SK-N-SH (cell line): ENCODE measurements at regions not wholly inside any gene's neighbourhood (a gene's known extent, or its start where the extent isn't known, plus 50 kb on each side); places are given as distances from the start of the nearest gene placed in this dataset.

Experiments used
- CTCF ChIA-PET: fragments of 300-600, 350-600 bp; formaldehyde crosslinking; extraction: SDS; loops from one replicate; lab custom pipeline; 2021; lab: Yijun Ruan, JAX
- POLR2A ChIA-PET: fragments of 350-600 bp; sonication (Branson Sonifier 250); formaldehyde crosslinking; extraction: SDS; loops from one replicate; lab custom pipeline; 2020; ENCODE audit warnings: antibody characterized with exemption, inconsistent platforms; lab: Yijun Ruan, JAX
- DNase-seq: peaks from one replicate; pipeline ENCODE4 v3.0.0; 2012
- H2AFZ ChIP-seq: fragments of 200-600 bp; sonication (generic); 2 replicates; pipeline ENCODE4 v1.8.1; 2016; ENCODE audit warnings: antibody characterized with exemption, mild to moderate bottlenecking, low read depth
- H3F3A ChIP-seq: fragments of 200-600 bp; sonication (generic); replicated peaks from 2 replicates; pipeline ENCODE3; 2016; ENCODE audit warnings: antibody characterized with exemption, mild to moderate bottlenecking; ENCODE audit not compliant: insufficient read depth
- H3K27ac ChIP-seq, 2 experiments: fragments of 200-500 bp in 1 of 2; fragments of 200-600 bp in 1 of 2; sonication (Bioruptor generic) in 1 of 2; sonication (generic), shearing (Covaris generic) in 1 of 2; 2 replicates each; pipeline versions ENCODE4 v1.5.1 to v1.6.1; 2014 to 2016; ENCODE audit warnings: low read depth in 2 of 2, inconsistent platforms in 1 of 2, low read length in 1 of 2, mild to moderate bottlenecking in 1 of 2, mixed read lengths in 1 of 2
- H3K27me3 ChIP-seq: fragments of 200-600 bp; sonication (generic), shearing (Covaris generic); 2 replicates; pipeline ENCODE4 v1.6.1; 2016; ENCODE audit warnings: mixed run types; ENCODE audit not compliant: insufficient read depth
- H3K36me3 ChIP-seq, 2 experiments: fragments of 200-500 bp in 1 of 2; fragments of 200-600 bp in 1 of 2; sonication (Bioruptor generic) in 1 of 2; sonication (generic) in 1 of 2; replicated peaks in 1 of 2; 2 replicates each; pipeline versions ENCODE3 to v1.5.1; 2014 to 2016; ENCODE audit warnings: low read length in 1 of 2, mild to moderate bottlenecking in 1 of 2; ENCODE audit not compliant: insufficient read depth in 2 of 2, control insufficient read depth in 1 of 2
- H3K4me1 ChIP-seq, 2 experiments: fragments of 200-500 bp in 1 of 2; fragments of 200-600 bp in 1 of 2; sonication (Bioruptor generic) in 1 of 2; sonication (generic), shearing (Covaris generic) in 1 of 2; 2 replicates each; pipeline versions ENCODE4 v1.5.1 to v1.6.1; 2014 to 2016; ENCODE audit warnings: low read depth in 1 of 2, low read length in 1 of 2, mixed run types in 1 of 2; ENCODE audit not compliant: insufficient read depth in 2 of 2, control insufficient read depth in 1 of 2
- H3K4me2 ChIP-seq: fragments of 200-600 bp; sonication (generic), shearing (Covaris generic); 2 replicates; pipeline ENCODE4 v1.6.1; 2017; ENCODE audit warnings: mixed run types
- H3K4me3 ChIP-seq, 2 experiments: fragments of 200-500 bp in 1 of 2; fragments of 200-600 bp in 1 of 2; sonication (Bioruptor generic) in 1 of 2; sonication (generic), shearing (Covaris generic) in 1 of 2; 2 replicates each; pipeline versions ENCODE4 v1.5.1 to v1.8.1; 2014 to 2016; ENCODE audit warnings: low read depth in 2 of 2, inconsistent platforms in 1 of 2, low read length in 1 of 2, mild to moderate bottlenecking in 1 of 2, mixed read lengths in 1 of 2, moderate library complexity in 1 of 2
- H3K79me2 ChIP-seq: fragments of 200-600 bp; sonication (generic); 2 replicates; pipeline ENCODE4 v1.8.1; 2017; ENCODE audit warnings: mild to moderate bottlenecking; ENCODE audit not compliant: insufficient read depth
- H3K9ac ChIP-seq: fragments of 200-600 bp; sonication (generic); 2 replicates; pipeline ENCODE4 v1.6.1; 2017; ENCODE audit warnings: mixed run types
- H3K9me2 ChIP-seq: fragments of 200-600 bp; sonication (generic); 2 replicates; pipeline ENCODE4 v1.6.1; 2017; ENCODE audit warnings: mixed run types
- H3K9me3 ChIP-seq: fragments of 200-600 bp; sonication (generic); 2 replicates; pipeline ENCODE4 v1.6.1; 2017; ENCODE audit warnings: mixed run types, mild to moderate bottlenecking, moderate library complexity
- H4K20me1 ChIP-seq: fragments of 200-600 bp; sonication (generic); 2 replicates; pipeline ENCODE4 v1.6.1; 2017; ENCODE audit warnings: mild to moderate bottlenecking, mixed run types; ENCODE audit not compliant: insufficient read depth
- CHD2 ChIP-seq: fragments of 150-350 bp; IDR thresholded peaks from 2 replicates; pipeline ENCODE4 v1.6.1; 2018; ENCODE audit warnings: low read length; ENCODE audit not compliant: partially characterized antibody
- EP300 ChIP-seq, 2 experiments: IDR thresholded peaks; 2 replicates each; pipeline versions ENCODE4 v1.4.0 to v1.6.1; 2012; ENCODE audit warnings: borderline replicate concordance in 1 of 2, low read depth in 1 of 2, low read length in 1 of 2
- GABPA ChIP-seq: IDR thresholded peaks from 2 replicates; pipeline ENCODE4 v1.4.0; 2012; ENCODE audit warnings: low read depth, mild to moderate bottlenecking
- GATA2 ChIP-seq: sonication (generic); formaldehyde crosslinking; IDR thresholded peaks from 2 replicates; pipeline ENCODE4 v1.5.0; 2020; ENCODE audit warnings: mild to moderate bottlenecking, missing genetic modification reagents
- MXI1 ChIP-seq: IDR thresholded peaks from 2 replicates; pipeline ENCODE4 v1.6.1; 2012; ENCODE audit warnings: mild to moderate bottlenecking, low read depth, low read length, improper control_type of control experiment
- NFIC ChIP-seq: IDR thresholded peaks from 2 replicates; pipeline ENCODE4 v1.4.0; 2012; ENCODE audit warnings: borderline replicate concordance
- POLR2AphosphoS5 ChIP-seq: IDR thresholded peaks from 2 replicates; pipeline ENCODE4 v1.6.1; 2012; ENCODE audit warnings: low read depth, low read length
- RAD21 ChIP-seq: IDR thresholded peaks from 2 replicates; pipeline ENCODE4 v1.6.1; 2012; ENCODE audit warnings: mild to moderate bottlenecking, low read length
- RCOR1 ChIP-seq: fragments of 150-350 bp; IDR thresholded peaks from 2 replicates; pipeline ENCODE4 v1.6.1; 2017; ENCODE audit warnings: antibody characterized with exemption, low read length
- REST ChIP-seq: IDR thresholded peaks from 2 replicates; pipeline ENCODE4 v1.6.1; 2012; ENCODE audit warnings: mild to moderate bottlenecking, low read depth, low read length, moderate library complexity
- SMC3 ChIP-seq: IDR thresholded peaks from 2 replicates; pipeline ENCODE4 v1.6.1; 2012; ENCODE audit warnings: low read depth, low read length, improper control_type of control experiment
- TCF12 ChIP-seq: IDR thresholded peaks from 2 replicates; pipeline ENCODE4 v1.4.0; 2012
- USF2 ChIP-seq: fragments of 150-350 bp; IDR thresholded peaks from 2 replicates; pipeline ENCODE4 v1.6.1; 2017; ENCODE audit warnings: antibody characterized with exemption, low read length, low read depth, borderline replicate concordance
- YY1 ChIP-seq: IDR thresholded peaks from 2 replicates; pipeline ENCODE4 v1.4.0; 2012; ENCODE audit warnings: low read depth, mild to moderate bottlenecking
- whole genome bisulfite sequencing: methylation state at CpG from one replicate; pipeline ENCODE4 v1.1.6; 2017; ENCODE audit warnings: low lambda C conversion rate; 5-methylcytosine and 5-hydroxymethylcytosine counted together
- TF ChIP-seq, protein P1 (sequence below): IDR thresholded peaks from 2 replicates; pipeline ENCODE4 v1.4.0; 2012; ENCODE audit warnings: low read depth
- TF ChIP-seq, protein P2 (sequence below): fragments of 200-600 bp; sonication (generic); IDR thresholded peaks from 2 replicates; pipeline ENCODE4 v1.6.1; 2017; ENCODE audit warnings: antibody characterized with exemption, mild to moderate bottlenecking, moderate library complexity
- TF ChIP-seq, protein P3 (sequence below): IDR thresholded peaks from 2 replicates; pipeline ENCODE4; 2012
- TF ChIP-seq, protein P4 (sequence below): IDR thresholded peaks from 2 replicates; pipeline ENCODE4 v1.4.0; 2012; ENCODE audit warnings: low read depth, borderline replicate concordance
- TF ChIP-seq, protein P5 (sequence below): fragments of 150-350 bp; IDR thresholded peaks from 2 replicates; pipeline ENCODE4 v1.6.1; 2016; ENCODE audit warnings: mild to moderate bottlenecking, low read depth, low read length

- H3K9me2 ChIP-seq, result no peaks in the 10 kb centered on the region
- H3K27me3 ChIP-seq, result no peaks in the 10 kb centered on the region
- WGBS, result 69% methylated on average over 3 of the region's 3 CpGs
- no peak overlapping the region for H3K4me2 ChIP-seq
- no peak for DNase-seq
- H3F3A ChIP-seq, result peaks cover 20% of the 10 kb centered on the region
- no peaks in the 10 kb centered on the region for H3K36me3 ChIP-seq
- H3K4me3 ChIP-seq, result no peak overlapping the region
- no peak overlapping the region; the same call in 1 of the 2 replicates for H2AFZ ChIP-seq
- H3K4me1 ChIP-seq, result peaks cover 0 to 15% of the 10 kb centered on the region in 2 experiments; a peak in 1 of 4 replicates
- no peak overlapping the region for H3K9ac ChIP-seq
- H3K9me3 ChIP-seq, result no peaks in the 10 kb centered on the region
- H4K20me1 ChIP-seq, result no peaks in the 10 kb centered on the region
- no peak overlapping the region for H3K27ac ChIP-seq
- ChIA-PET POLR2A (no interaction called here), CTCF (interaction anchor here (1.1 kb wide), 1 partner anchor 577 kb away, joined by 3 read pairs; no protein-coding TSS in a partner anchor)
- TF ChIP-seq, protein P1, sequence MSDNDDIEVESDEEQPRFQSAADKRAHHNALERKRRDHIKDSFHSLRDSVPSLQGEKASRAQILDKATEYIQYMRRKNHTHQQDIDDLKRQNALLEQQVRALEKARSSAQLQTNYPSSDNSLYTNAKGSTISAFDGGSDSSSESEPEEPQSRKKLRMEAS, result no peak
- TF ChIP-seq POLR2AphosphoS5, result no peak
- TF ChIP-seq EP300 (IDR thresholded peaks at IDR 0.05; ENCODE audit: borderline replicate concordance in 1 of 2, low read depth in 1 of 2, low read length in 1 of 2), result no peak
- no peak for TF ChIP-seq SMC3
- no peak for TF ChIP-seq YY1
- no peak for TF ChIP-seq RAD21
- TF ChIP-seq, protein P2, sequence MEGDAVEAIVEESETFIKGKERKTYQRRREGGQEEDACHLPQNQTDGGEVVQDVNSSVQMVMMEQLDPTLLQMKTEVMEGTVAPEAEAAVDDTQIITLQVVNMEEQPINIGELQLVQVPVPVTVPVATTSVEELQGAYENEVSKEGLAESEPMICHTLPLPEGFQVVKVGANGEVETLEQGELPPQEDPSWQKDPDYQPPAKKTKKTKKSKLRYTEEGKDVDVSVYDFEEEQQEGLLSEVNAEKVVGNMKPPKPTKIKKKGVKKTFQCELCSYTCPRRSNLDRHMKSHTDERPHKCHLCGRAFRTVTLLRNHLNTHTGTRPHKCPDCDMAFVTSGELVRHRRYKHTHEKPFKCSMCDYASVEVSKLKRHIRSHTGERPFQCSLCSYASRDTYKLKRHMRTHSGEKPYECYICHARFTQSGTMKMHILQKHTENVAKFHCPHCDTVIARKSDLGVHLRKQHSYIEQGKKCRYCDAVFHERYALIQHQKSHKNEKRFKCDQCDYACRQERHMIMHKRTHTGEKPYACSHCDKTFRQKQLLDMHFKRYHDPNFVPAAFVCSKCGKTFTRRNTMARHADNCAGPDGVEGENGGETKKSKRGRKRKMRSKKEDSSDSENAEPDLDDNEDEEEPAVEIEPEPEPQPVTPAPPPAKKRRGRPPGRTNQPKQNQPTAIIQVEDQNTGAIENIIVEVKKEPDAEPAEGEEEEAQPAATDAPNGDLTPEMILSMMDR, result no peak
- TF ChIP-seq USF2, result no peak
- no peak for TF ChIP-seq MXI1
- TF ChIP-seq TCF12, result no peak
- TF ChIP-seq GABPA, result no peak
- TF ChIP-seq, protein P3, sequence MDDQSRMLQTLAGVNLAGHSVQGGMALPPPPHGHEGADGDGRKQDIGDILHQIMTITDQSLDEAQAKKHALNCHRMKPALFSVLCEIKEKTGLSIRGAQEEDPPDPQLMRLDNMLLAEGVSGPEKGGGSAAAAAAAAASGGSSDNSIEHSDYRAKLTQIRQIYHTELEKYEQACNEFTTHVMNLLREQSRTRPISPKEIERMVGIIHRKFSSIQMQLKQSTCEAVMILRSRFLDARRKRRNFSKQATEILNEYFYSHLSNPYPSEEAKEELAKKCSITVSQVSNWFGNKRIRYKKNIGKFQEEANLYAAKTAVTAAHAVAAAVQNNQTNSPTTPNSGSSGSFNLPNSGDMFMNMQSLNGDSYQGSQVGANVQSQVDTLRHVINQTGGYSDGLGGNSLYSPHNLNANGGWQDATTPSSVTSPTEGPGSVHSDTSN, result no peak
- no peak for TF ChIP-seq REST
- TF ChIP-seq, protein P4, sequence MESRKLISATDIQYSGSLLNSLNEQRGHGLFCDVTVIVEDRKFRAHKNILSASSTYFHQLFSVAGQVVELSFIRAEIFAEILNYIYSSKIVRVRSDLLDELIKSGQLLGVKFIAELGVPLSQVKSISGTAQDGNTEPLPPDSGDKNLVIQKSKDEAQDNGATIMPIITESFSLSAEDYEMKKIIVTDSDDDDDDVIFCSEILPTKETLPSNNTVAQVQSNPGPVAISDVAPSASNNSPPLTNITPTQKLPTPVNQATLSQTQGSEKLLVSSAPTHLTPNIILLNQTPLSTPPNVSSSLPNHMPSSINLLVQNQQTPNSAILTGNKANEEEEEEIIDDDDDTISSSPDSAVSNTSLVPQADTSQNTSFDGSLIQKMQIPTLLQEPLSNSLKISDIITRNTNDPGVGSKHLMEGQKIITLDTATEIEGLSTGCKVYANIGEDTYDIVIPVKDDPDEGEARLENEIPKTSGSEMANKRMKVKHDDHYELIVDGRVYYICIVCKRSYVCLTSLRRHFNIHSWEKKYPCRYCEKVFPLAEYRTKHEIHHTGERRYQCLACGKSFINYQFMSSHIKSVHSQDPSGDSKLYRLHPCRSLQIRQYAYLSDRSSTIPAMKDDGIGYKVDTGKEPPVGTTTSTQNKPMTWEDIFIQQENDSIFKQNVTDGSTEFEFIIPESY, result no peak
- TF ChIP-seq NFIC, result no peak
- TF ChIP-seq, protein P5, sequence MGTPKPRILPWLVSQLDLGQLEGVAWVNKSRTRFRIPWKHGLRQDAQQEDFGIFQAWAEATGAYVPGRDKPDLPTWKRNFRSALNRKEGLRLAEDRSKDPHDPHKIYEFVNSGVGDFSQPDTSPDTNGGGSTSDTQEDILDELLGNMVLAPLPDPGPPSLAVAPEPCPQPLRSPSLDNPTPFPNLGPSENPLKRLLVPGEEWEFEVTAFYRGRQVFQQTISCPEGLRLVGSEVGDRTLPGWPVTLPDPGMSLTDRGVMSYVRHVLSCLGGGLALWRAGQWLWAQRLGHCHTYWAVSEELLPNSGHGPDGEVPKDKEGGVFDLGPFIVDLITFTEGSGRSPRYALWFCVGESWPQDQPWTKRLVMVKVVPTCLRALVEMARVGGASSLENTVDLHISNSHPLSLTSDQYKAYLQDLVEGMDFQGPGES, result no peak
- TF ChIP-seq GATA2 (CRISPR knock-in tag), result no peak
- TF ChIP-seq CHD2, result no peak
- TF ChIP-seq RCOR1, result no peak
- no peaks in the 10 kb centered on the region for H3K79me2 ChIP-seq
These were observed 498.4 kb downstream of the PDGFC start for GRCh38 chr4:156473151-156473550.
